Peyer's patch (tissue), 4 donors: ENCODE measurements at regions not wholly inside any gene's neighbourhood (a gene's known extent, or its start where the extent isn't known, plus 50 kb on each side); places are given as distances from the start of the nearest gene placed in this dataset.

Experiments used
- POLR2A ChIP-seq, 2 donors: fragments of 450-650 bp; IDR thresholded peaks; one replicate each; pipeline ENCODE4 v1.5.1; 2017; ENCODE audit warnings: antibody characterized with exemption in 2 of 2, mild to moderate bottlenecking in 2 of 2, moderate library complexity in 2 of 2
- TF ChIP-seq, protein P1 (sequence below), 6 experiments: fragments of 450-650 bp in 4 of 6; fragments of 200-600 bp in 2 of 6; sonication (generic) in 1 of 6; IDR thresholded peaks; one replicate each; pipeline ENCODE4 v1.5.1; 2017 to 2019; ENCODE audit warnings: antibody characterized with exemption in 6 of 6, mild to moderate bottlenecking in 3 of 6, moderate library complexity in 1 of 6

DNA sequence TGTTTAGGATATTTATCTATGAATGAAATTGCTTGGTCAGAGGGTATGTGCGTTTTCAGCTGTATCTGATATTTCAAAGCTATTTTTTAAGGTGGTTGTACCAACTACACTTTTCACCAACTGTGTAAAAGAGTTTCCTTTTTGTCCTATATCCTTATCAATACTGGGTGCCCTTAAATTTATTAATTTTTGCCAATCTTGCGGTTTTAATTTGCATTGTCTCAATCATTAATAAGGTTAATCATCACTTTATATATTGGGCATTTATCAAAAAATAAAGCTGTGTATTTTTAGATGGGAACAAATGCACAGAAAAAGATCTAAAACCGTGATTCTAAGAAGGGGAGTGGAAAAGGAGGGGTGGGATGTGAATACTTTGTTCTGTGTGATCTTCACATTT lies 66.7 kb upstream of the SALL4 start:
- TF ChIP-seq, protein P1, sequence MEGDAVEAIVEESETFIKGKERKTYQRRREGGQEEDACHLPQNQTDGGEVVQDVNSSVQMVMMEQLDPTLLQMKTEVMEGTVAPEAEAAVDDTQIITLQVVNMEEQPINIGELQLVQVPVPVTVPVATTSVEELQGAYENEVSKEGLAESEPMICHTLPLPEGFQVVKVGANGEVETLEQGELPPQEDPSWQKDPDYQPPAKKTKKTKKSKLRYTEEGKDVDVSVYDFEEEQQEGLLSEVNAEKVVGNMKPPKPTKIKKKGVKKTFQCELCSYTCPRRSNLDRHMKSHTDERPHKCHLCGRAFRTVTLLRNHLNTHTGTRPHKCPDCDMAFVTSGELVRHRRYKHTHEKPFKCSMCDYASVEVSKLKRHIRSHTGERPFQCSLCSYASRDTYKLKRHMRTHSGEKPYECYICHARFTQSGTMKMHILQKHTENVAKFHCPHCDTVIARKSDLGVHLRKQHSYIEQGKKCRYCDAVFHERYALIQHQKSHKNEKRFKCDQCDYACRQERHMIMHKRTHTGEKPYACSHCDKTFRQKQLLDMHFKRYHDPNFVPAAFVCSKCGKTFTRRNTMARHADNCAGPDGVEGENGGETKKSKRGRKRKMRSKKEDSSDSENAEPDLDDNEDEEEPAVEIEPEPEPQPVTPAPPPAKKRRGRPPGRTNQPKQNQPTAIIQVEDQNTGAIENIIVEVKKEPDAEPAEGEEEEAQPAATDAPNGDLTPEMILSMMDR (IDR thresholded peaks at IDR 0.05) = no peak
- no peak for TF ChIP-seq POLR2A (IDR thresholded peaks at IDR 0.05)
